ENCODE measurements at regions not wholly inside any gene's neighbourhood (a gene's known extent, or its start where the extent isn't known, plus 50 kb on each side); places are given as distances from the start of the nearest gene placed in this dataset.

- Histone ChIP-seq H3K9me3 (ENCODE audit: control insufficient read depth, low read length) (peaks cover 13% of the 10 kb centered on the region), H3K27ac (ENCODE audit: low read depth, low read length) (no peak overlapping the region), H3K36me3 (ENCODE audit: control insufficient read depth, insufficient read depth, low read length) (no peaks in the 10 kb centered on the region), H3K27me3 (ENCODE audit: control insufficient read depth, insufficient read depth, low read length, poor library complexity, severe bottlenecking) (no peaks in the 10 kb centered on the region), H3K4me1 (ENCODE audit: control insufficient read depth, insufficient read depth, low read length) (no peaks in the 10 kb centered on the region), H3K9ac (ENCODE audit: extremely low read depth, low read length, poor library complexity, severe bottlenecking) (no peak overlapping the region), H3K4me3 (ENCODE audit: low read length) (no peak overlapping the region)
- H3K4me3 Mint-ChIP-seq: no peak overlapping the region
- H3K27me3 Mint-ChIP-seq (ENCODE audit: insufficient read depth): no peaks in the 10 kb centered on the region
- no peak overlapping the region for H3K27ac Mint-ChIP-seq
- WGBS, 2 experiments (ENCODE audit: insufficient coverage in 1 of 2, insufficient read length in 1 of 2): 91 to 97% methylated on average over 13 to 14 of the region's 14 CpGs
- no peaks in the 10 kb centered on the region for H3K36me3 Mint-ChIP-seq (ENCODE audit: low read depth)
- H3K9me3 Mint-ChIP-seq: peaks cover 27% of the 10 kb centered on the region
- DNase-seq: peak; percentile 30
- no peaks in the 10 kb centered on the region for H3K4me1 Mint-ChIP-seq
- no peak for TF ChIP-seq CTCF (conservative IDR thresholded peaks at IDR 0.05)
These were observed 102.0 kb downstream of the TMEM18 start for GRCh38 chr2:575030-575726.

GRCh38 chr2:573805-574392 lies 103.3 kb downstream of the TMEM18 start:
- Histone ChIP-seq H3K27me3 (ENCODE audit: control insufficient read depth, insufficient read depth, low read length, poor library complexity, severe bottlenecking) (no peaks in the 10 kb centered on the region), H3K36me3 (ENCODE audit: control insufficient read depth, insufficient read depth, low read length) (no peaks in the 10 kb centered on the region), H3K27ac (ENCODE audit: low read depth, low read length) (no peak overlapping the region), H3K9me3 (ENCODE audit: control insufficient read depth, low read length) (peaks cover 13% of the 10 kb centered on the region), H3K4me1 (ENCODE audit: control insufficient read depth, insufficient read depth, low read length) (no peaks in the 10 kb centered on the region), H3K4me3 (ENCODE audit: low read length) (no peak overlapping the region), H3K9ac (ENCODE audit: extremely low read depth, low read length, poor library complexity, severe bottlenecking) (no peak overlapping the region)
- Mint-ChIP-seq H3K36me3 (ENCODE audit: low read depth) (no peaks in the 10 kb centered on the region), H3K4me1 (no peaks in the 10 kb centered on the region), H3K9me3 (peaks cover 27% of the 10 kb centered on the region), H3K27me3 (ENCODE audit: insufficient read depth) (peaks cover 3% of the 10 kb centered on the region), H3K4me3 (no peak overlapping the region), H3K27ac (no peak overlapping the region)
- 73 to 77% methylated on average over 2 to 6 of the region's 6 CpGs for WGBS, 2 experiments (ENCODE audit: insufficient coverage in 1 of 2, insufficient read length in 1 of 2)
- no peak for TF ChIP-seq CTCF (conservative IDR thresholded peaks at IDR 0.05)
- DNase-seq: no peak

- 92 to 93% methylated on average over 9 of the region's 9 CpGs for WGBS, 2 experiments (ENCODE audit: insufficient coverage in 1 of 2, insufficient read length in 1 of 2)
- H3K27ac Mint-ChIP-seq: no peak overlapping the region
These were observed 104.2 kb downstream of the TMEM18 start for GRCh38 chr2:573025-573424.

More at GRCh38 chr2:573025-573424, 104.2 kb downstream of the TMEM18 start:
- Histone ChIP-seq H3K27ac (ENCODE audit: low read depth, low read length) (no peak overlapping the region), H3K36me3 (ENCODE audit: control insufficient read depth, insufficient read depth, low read length) (no peaks in the 10 kb centered on the region), H3K4me1 (ENCODE audit: control insufficient read depth, insufficient read depth, low read length) (no peaks in the 10 kb centered on the region), H3K9ac (ENCODE audit: extremely low read depth, low read length, poor library complexity, severe bottlenecking) (no peak overlapping the region), H3K27me3 (ENCODE audit: control insufficient read depth, insufficient read depth, low read length, poor library complexity, severe bottlenecking) (no peaks in the 10 kb centered on the region), H3K4me3 (ENCODE audit: low read length) (no peak overlapping the region), H3K9me3 (ENCODE audit: control insufficient read depth, low read length) (peaks cover 13% of the 10 kb centered on the region)
- Mint-ChIP-seq H3K4me3 (no peak overlapping the region), H3K27me3 (ENCODE audit: insufficient read depth) (peaks cover 3% of the 10 kb centered on the region), H3K9me3 (peaks cover 27% of the 10 kb centered on the region), H3K4me1 (no peaks in the 10 kb centered on the region), H3K36me3 (ENCODE audit: low read depth) (no peaks in the 10 kb centered on the region)
- DNase-seq: no peak
- no peak for TF ChIP-seq CTCF (conservative IDR thresholded peaks at IDR 0.05)
